Inferior parietal cortex (tissue), 1 donor: ENCODE measurements at regions not wholly inside any gene's neighbourhood (a gene's known extent, or its start where the extent isn't known, plus 50 kb on each side); places are given as distances from the start of the nearest gene placed in this dataset.

ENCODE experiments used
- DNase-seq: peaks from one replicate; pipeline ENCODE4 v3.0.0-alpha.2; 2016; ENCODE audit errors: extremely low spot score

- DNase-seq: no peak
These were observed 337.2 kb upstream of the B3GAT1 start for GRCh38 chr11:134749040-134749839.

DNA sequence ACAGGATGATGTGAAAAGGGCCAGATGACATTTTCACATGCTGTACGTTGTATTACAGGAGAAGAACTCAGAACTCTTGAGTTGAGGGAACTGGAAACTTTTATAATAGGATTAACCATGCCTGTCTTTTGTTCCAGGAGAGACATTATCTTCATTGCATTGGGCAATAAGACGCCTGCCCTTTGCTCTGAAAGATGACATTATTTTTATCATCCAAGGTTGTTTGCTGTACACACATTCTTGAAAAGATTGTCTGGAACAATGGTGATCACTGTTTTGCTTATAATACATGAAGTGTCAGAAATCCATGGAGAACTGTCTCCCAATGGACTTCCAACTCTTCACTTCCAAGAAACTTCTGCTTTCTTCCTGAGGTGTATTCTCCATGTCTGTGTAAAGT is 334.6 kb upstream of the B3GAT1 start:
- DNase-seq: no peak

DNA sequence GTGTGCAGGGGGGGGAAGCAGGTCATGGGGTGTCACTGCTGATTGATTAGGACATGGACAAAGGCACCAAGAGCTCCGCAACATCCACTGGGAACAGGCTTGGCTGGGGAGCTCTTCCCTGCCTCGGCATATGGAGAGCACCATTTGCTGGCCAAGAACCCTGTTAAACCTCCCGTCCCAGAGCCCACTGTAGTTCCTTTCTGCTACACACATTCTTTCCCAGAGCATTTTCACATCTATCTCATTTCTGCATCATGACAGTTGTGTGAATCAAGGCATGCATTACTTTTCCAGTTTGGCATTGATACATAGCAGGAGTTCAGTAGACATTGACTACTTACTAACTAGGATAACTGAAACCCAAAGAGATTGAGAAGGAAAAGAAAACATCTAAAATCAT is 333.4 kb upstream of the B3GAT1 start:
- DNase-seq: no peak

DNA sequence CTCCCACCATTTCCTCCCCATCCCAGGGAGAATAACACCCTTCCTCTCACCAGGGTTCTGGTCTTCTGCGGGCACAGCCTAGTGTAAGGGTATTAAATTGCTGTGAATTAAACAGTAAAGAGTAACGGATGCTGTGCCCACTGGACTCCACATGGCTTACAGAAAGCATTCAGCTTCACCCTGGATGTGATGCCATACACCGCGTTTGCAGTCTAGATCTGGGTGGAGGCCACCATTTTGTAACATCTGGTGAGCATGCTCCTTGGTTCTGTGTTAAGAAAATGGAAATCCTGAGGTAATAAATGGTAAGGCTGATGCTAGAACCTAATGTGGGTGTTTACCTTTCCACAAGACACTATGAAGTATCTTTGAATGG is 331.8 kb upstream of the B3GAT1 start:
- no peak for DNase-seq

- DNase-seq: no peak
These were observed 331.1 kb upstream of the B3GAT1 start for GRCh38 chr11:134742956-134743819.

DNA sequence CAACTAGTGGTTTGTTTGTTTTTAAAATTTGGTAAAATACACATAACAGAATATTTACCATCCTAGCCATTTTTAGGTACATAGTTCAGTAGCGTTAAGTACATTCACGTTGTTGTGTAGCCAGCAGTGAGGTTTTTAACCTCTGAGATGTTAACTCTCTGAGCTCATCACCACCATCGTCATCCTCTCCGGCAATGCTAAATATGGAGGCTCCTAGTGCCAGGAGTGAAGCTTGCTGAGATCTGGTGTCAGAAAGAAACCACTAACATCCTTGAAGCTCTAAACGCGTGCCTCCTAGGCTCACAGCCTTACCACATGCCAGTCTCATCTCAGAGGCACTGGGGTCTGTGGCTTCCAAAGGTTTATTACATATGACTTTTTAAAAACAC is 330.2 kb upstream of the B3GAT1 start:
- DNase-seq: no peak

GRCh38 chr11:134741453-134742223 is 329.6 kb upstream of the B3GAT1 start:
- no peak for DNase-seq

- no peak for DNase-seq
These were observed 328.7 kb upstream of the B3GAT1 start for GRCh38 chr11:134740590-134741261.

GRCh38 chr11:134739136-134739535 is 327.1 kb upstream of the B3GAT1 start:
- DNase-seq: no peak

- DNase-seq: no peak
These were observed 326.5 kb upstream of the B3GAT1 start for GRCh38 chr11:134738581-134738980.

- no peak for DNase-seq
These were observed 325.8 kb upstream of the B3GAT1 start for GRCh38 chr11:134737563-134738510.

DNA sequence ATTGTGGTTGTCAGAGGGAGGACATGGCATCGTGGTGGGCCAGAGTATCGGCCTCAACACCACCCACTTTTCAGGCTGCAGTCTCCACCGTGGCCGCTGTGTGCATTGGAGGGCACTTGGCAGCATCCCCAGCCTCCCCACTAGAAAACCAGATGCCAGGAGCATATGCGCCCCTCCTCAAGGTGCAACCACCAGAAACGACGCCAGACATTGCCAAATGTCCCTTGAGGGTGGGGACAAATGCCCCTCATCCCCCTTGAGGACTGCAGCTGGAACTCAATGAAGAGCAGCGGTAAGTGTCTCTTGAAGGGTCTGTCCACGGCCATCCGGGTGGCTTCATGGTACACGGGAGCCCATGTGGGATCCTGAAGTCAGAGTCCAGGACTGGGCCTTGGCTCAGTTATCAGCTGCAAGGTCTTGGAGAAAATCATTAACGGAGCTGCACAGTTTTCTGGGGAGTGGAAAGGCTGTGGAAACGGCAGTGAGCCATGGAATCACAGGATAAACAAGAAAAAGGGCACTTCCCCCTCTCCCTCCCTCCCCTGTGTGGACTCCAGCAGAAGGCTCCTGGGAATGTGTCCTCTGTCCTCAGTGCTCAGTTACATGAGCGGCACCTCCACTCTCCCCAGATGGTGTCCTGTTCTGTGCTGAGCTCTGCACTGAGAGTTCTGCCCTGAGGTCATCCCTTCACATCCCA is 324.4 kb upstream of the B3GAT1 start:
- DNase-seq: no peak

DNA sequence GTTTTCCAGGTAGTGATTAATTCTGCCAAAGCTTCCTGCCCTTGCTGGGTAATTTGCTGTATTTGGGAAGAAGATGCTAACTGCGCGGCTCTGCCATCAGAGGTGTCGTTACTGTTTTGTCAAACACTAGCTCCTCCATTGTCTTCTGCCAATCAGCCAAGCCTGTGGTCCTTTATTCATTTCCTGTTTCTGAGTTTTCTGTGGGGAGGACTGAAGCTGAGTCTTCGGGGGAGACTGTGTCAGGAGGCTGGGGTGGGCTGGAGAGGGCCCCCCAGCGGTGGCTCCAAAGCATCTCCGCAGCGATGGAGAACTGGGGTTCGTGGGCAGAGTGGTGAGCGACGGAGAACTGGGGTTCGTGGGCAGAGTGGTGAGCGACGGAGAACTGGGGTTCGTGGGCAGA is 322.9 kb upstream of the B3GAT1 start:
- DNase-seq: no peak

GRCh38 chr11:134734141-134734845 is 322.3 kb upstream of the B3GAT1 start:
- no peak for DNase-seq

GRCh38 chr11:134733646-134734045 is 321.6 kb upstream of the B3GAT1 start:
- no peak for DNase-seq

DNA sequence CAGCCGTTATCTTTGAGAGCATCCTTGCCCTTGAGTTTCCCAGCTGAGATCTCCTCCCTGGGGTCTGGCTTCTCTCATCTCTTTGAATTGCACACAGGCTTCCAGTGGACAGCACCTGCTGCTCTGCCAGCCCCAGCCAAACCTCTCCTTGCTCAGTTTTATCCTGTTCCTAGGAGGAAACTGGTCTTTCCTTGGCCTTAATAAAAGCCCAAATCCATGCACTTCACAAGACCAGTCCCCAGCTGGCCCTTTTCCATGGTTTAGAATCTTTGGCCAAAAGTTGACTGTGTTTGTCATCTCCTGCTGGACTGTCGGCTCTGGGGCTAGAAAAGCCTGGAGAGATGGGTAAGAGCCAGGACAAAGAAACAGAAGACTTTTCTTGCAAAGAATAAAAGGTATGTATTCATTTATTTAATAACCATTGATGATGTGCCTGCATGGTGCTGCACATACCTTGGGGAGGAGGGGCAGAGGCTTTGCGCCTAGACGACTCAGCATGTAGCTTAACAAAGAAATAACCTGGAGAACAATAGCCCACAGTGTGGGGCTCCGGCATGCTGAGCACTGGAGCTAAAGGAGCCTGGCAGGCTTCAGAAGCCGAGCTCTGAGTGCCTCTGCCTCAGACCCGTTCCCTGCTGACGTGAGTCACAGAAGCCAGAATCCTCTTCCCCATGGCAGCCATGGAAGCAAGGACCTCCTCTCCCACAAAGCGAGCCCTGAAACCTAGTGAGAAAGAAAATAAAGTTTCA is 319.3 kb upstream of the B3GAT1 start:
- DNase-seq: no peak

GRCh38 chr11:134730561-134731212 is 318.6 kb upstream of the B3GAT1 start:
- DNase-seq: no peak

DNA sequence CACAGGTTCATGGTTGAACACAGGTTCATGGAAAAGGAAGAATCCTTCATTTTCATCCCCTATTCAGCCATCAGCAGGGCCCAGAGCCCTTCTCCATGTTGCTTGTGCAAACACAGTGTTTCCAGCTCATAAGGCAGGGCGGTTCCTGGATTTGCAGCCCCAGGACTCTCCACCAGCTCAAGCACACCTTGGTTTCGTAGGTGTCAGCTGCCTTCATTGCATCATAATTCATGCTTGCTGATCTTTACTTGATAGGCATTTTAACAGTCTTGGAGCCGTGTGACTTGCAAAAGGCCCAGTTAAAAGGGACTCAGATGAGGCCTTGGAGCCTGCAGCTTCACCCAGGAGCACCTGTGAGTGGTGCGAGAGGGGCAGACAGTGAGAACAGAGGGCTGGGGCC is 318.1 kb upstream of the B3GAT1 start:
- no peak for DNase-seq
